Thyroid gland (tissue), 4 donors: ENCODE measurements at regions not wholly inside any gene's neighbourhood (a gene's known extent, or its start where the extent isn't known, plus 50 kb on each side); places are given as distances from the start of the nearest gene placed in this dataset.

ENCODE experiments used
- DNase-seq, 2 donors: peaks; one replicate each; pipeline ENCODE4 v3.0.0-alpha.2; 2019
- H3K27ac ChIP-seq, 3 donors: fragments of 200-600 bp; sonication (generic); 1 replicate in 2 of 3; 2 replicates in 1 of 3; pipeline ENCODE4 v1.5.1; 2016 to 2019; ENCODE audit warnings: mild to moderate bottlenecking in 1 of 3, moderate library complexity in 1 of 3
- H3K27me3 ChIP-seq: fragments of 200-600 bp; sonication (generic); one replicate; pipeline ENCODE4 v1.5.1; 2019
- H3K36me3 ChIP-seq, 2 donors: fragments of 200-600 bp; sonication (generic); one replicate each; pipeline ENCODE4 v1.5.1; 2016 to 2019
- H3K4me1 ChIP-seq, 2 donors: fragments of 200-600 bp; sonication (generic); one replicate each; pipeline ENCODE4 v1.5.1; 2017 to 2019
- H3K4me3 ChIP-seq, 3 donors: fragments of 200-600 bp; sonication (generic); replicated peaks in 1 of 3; 1 replicate in 2 of 3; 2 replicates in 1 of 3; pipeline ENCODE4 v1.5.1; 2016; ENCODE audit warnings: mild to moderate bottlenecking in 1 of 3
- H3K9me3 ChIP-seq: fragments of 200-600 bp; sonication (generic); one replicate; pipeline ENCODE4 v1.5.1; 2017
- POLR2A ChIP-seq, 2 donors: fragments of 450-650 bp; IDR thresholded peaks; one replicate each; pipeline ENCODE4 v1.6.1; 2017; ENCODE audit warnings: antibody characterized with exemption in 2 of 2, mild to moderate bottlenecking in 2 of 2, moderate library complexity in 1 of 2
- WGBS, 2 donors: methylation state at CpG; one replicate each; pipeline ENCODE4 v1.1.5; 2017; 5-methylcytosine and 5-hydroxymethylcytosine counted together
- intact Hi-C: fragments of 100-400 bp; cut with DNase I; formaldehyde crosslinking; loops from one replicate; pipeline ENCODE4 v1.15.1; 2023
- TF ChIP-seq, protein P1 (sequence below), 6 experiments: fragments of 200-600 bp in 3 of 6; fragments of 450-650 bp in 3 of 6; sonication (generic) in 3 of 6; IDR thresholded peaks; one replicate each; pipeline ENCODE4 v1.5.1; 2016 to 2019; ENCODE audit warnings: antibody characterized with exemption in 6 of 6, mild to moderate bottlenecking in 2 of 6, inconsistent platforms in 1 of 6, moderate library complexity in 1 of 6

DNA sequence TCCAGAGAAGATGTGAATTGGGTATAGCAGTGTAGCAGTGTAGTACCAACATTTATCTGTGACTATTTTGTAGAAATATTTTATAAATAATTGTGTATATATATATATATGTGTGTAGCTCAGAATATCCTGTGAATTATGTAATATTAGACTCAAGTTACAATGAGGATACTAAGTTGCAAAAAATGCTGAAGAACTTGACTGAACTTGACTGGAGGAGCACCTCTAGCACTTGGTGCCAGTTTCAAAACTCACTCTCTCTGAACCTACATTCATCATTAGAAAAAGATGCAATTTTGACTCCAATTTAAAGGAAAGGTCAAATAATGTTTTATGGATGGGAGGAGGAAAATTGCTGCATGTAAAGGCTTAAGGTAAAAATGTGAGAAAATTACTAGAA is 285.7 kb upstream of the LMO3 start:
- no peak overlapping the region for H3K4me3 ChIP-seq
- intact Hi-C loops = no loop called here
- H3K4me1 ChIP-seq = no peaks in the 10 kb centered on the region
- TF ChIP-seq POLR2A (IDR thresholded peaks at IDR 0.05) = no peak
- TF ChIP-seq, protein P1, sequence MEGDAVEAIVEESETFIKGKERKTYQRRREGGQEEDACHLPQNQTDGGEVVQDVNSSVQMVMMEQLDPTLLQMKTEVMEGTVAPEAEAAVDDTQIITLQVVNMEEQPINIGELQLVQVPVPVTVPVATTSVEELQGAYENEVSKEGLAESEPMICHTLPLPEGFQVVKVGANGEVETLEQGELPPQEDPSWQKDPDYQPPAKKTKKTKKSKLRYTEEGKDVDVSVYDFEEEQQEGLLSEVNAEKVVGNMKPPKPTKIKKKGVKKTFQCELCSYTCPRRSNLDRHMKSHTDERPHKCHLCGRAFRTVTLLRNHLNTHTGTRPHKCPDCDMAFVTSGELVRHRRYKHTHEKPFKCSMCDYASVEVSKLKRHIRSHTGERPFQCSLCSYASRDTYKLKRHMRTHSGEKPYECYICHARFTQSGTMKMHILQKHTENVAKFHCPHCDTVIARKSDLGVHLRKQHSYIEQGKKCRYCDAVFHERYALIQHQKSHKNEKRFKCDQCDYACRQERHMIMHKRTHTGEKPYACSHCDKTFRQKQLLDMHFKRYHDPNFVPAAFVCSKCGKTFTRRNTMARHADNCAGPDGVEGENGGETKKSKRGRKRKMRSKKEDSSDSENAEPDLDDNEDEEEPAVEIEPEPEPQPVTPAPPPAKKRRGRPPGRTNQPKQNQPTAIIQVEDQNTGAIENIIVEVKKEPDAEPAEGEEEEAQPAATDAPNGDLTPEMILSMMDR (IDR thresholded peaks at IDR 0.05) = no peak
- no peaks in the 10 kb centered on the region for H3K27me3 ChIP-seq
- no peaks in the 10 kb centered on the region for H3K9me3 ChIP-seq
- H3K27ac ChIP-seq = no peak overlapping the region
- H3K36me3 ChIP-seq = no peaks in the 10 kb centered on the region
- DNase-seq = no peak

- H3K4me3 ChIP-seq = no peak overlapping the region
- no peaks in the 10 kb centered on the region for H3K36me3 ChIP-seq
- H3K27ac ChIP-seq = no peak overlapping the region
- H3K27me3 ChIP-seq = no peaks in the 10 kb centered on the region
- no peaks in the 10 kb centered on the region for H3K9me3 ChIP-seq
- 92 to 93% methylated on average over 2 of the region's 2 CpGs for WGBS, 2 donors
- no peak for DNase-seq
- TF ChIP-seq POLR2A (IDR thresholded peaks at IDR 0.05) = no peak
- TF ChIP-seq, protein P1 (IDR thresholded peaks at IDR 0.05) = no peak
- intact Hi-C loops = no loop called here
- H3K4me1 ChIP-seq = peaks cover 0 to 7% of the 10 kb centered on the region in 2 donors
Observed at GRCh38 chr12:16884819-16885218, 278.9 kb upstream of the LMO3 start.

DNA sequence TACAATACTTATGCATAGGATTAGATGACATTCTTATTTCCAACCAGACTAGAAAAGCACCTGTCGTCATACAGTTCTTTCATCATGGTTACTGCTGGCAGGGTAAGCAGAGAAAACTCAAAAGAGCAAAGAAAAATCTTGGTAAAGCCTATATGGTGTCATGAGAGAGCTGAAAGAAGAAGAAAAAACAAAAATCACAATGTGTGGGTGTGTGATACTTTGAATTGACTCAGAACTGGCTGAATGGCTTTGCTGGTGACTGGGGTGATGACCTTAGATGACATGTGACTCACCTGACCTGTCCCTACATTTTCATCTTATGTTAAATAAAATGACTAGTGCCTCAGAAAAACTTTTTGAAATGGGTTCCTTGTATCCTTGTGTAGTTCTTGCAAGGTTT is 278.1 kb upstream of the LMO3 start:
- Histone ChIP-seq H3K36me3 (no peaks in the 10 kb centered on the region), H3K27ac (no peak overlapping the region), H3K27me3 (no peaks in the 10 kb centered on the region), H3K4me3 (no peak overlapping the region), H3K4me1 (peaks cover 0 to 7% of the 10 kb centered on the region in 2 donors), H3K9me3 (no peaks in the 10 kb centered on the region)
- TF ChIP-seq, protein P1 (IDR thresholded peaks at IDR 0.05) = no peak
- TF ChIP-seq POLR2A (IDR thresholded peaks at IDR 0.05) = no peak
- intact Hi-C loops = no loop called here
- WGBS, 2 donors = 82 to 90% methylated on average over 1 of the region's 1 CpG
- DNase-seq = no peak

- 90 to 96% methylated on average over 4 of the region's 4 CpGs for WGBS, 2 donors
Observed at GRCh38 chr12:16881986-16882570, 276.1 kb upstream of the LMO3 start.

DNA sequence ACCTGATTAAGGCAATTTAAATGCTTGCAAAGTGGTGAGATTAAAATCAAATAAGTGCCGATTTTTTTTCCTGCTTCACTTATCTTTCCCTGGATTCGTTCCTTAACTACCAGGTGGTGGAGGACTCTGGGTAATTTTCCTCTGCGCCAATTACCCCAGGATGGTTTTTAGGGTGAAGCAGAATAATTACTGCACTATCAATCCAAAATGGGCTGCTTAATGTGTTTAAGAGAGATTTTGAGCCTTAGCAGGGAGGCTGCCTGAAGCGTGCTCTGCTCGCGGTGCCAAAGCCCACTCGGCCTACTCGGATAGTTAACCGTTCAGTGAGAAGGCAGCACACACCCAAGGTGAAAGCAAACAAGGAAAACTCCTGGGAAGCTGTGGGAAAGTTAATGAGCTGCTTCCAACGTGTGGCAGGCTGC is 274.9 kb upstream of the LMO3 start:
- H3K27me3 ChIP-seq = no peaks in the 10 kb centered on the region
- intact Hi-C loops = no loop called here
- H3K27ac ChIP-seq = no peak overlapping the region
- no peak overlapping the region for H3K4me3 ChIP-seq
- TF ChIP-seq, protein P1 (IDR thresholded peaks at IDR 0.05) = no peak
- TF ChIP-seq POLR2A (IDR thresholded peaks at IDR 0.05) = no peak
- peak; percentile 21 to 30 for DNase-seq
- H3K9me3 ChIP-seq = no peaks in the 10 kb centered on the region
- no peaks in the 10 kb centered on the region for H3K36me3 ChIP-seq
- 25% methylated on average over 10 of the region's 10 CpGs for WGBS, 2 donors
- peaks cover 0 to 7% of the 10 kb centered on the region in 2 donors for H3K4me1 ChIP-seq

More at GRCh38 chr12:16881986-16882570, 276.1 kb upstream of the LMO3 start:
- H3K36me3 ChIP-seq = no peaks in the 10 kb centered on the region
- DNase-seq = no peak
- H3K27ac ChIP-seq = no peak overlapping the region
- TF ChIP-seq, protein P1 (IDR thresholded peaks at IDR 0.05) = no peak
- no peak for TF ChIP-seq POLR2A (IDR thresholded peaks at IDR 0.05)
- no peak overlapping the region for H3K4me3 ChIP-seq
- intact Hi-C loops = no loop called here
- H3K4me1 ChIP-seq = peaks cover 0 to 7% of the 10 kb centered on the region in 2 donors
- H3K9me3 ChIP-seq = no peaks in the 10 kb centered on the region
- no peaks in the 10 kb centered on the region for H3K27me3 ChIP-seq
